SK-N-SH treated with all-trans-retinoic acid at 6 μM for 48 hours (cell line): ENCODE measurements at regions not wholly inside any gene's neighbourhood (a gene's known extent, or its start where the extent isn't known, plus 50 kb on each side); places are given as distances from the start of the nearest gene placed in this dataset.

ENCODE experiments used
- ATAC-seq: fragments of 200-7000 bp; cut with Tn5 transposase; 3 replicates; pipeline ENCODE4 v1.9.1; 2020; ENCODE audit warnings: mild to moderate bottlenecking, moderate library complexity
- ARNTL ChIP-seq: fragments of 450-650 bp; formaldehyde crosslinking; IDR thresholded peaks from 2 replicates; pipeline ENCODE4 v1.5.0; 2020; ENCODE audit warnings: low read depth, mild to moderate bottlenecking, moderate library complexity, borderline replicate concordance
- BACH2 ChIP-seq: fragments of 250-450 bp; sonication (Bioruptor Pico); IDR thresholded peaks from 2 replicates; pipeline ENCODE4 v1.9.0; 2021; ENCODE audit warnings: mild to moderate bottlenecking, borderline replicate concordance
- CSDC2 ChIP-seq: fragments of 250-450 bp; sonication (Bioruptor Pico); IDR thresholded peaks from 2 replicates; pipeline ENCODE4 v1.5.0; 2020; ENCODE audit warnings: mild to moderate bottlenecking, moderate library complexity
- CSRNP3 ChIP-seq: fragments of 250-450 bp; sonication (Bioruptor Pico); IDR thresholded peaks from 2 replicates; pipeline ENCODE4 v1.5.1; 2021; ENCODE audit warnings: mild to moderate bottlenecking, moderate library complexity
- ESRRG ChIP-seq: fragments of 250-450 bp; sonication (Bioruptor Pico); IDR thresholded peaks from 2 replicates; pipeline ENCODE4 v1.6.1; 2021; ENCODE audit warnings: mild to moderate bottlenecking
- GLIS3 ChIP-seq: fragments of 250-450 bp; sonication (Bioruptor Pico); IDR thresholded peaks from 2 replicates; pipeline ENCODE4 v1.5.0; 2020; ENCODE audit warnings: mild to moderate bottlenecking, moderate library complexity
- ISL1 ChIP-seq: fragments of 250-450 bp; sonication (Bioruptor Pico); IDR thresholded peaks from 2 replicates; pipeline ENCODE4 v2.1.2; 2022; ENCODE audit warnings: mild to moderate bottlenecking, moderate library complexity
- OSR1 ChIP-seq: fragments of 250-450 bp; sonication (Bioruptor Pico); IDR thresholded peaks from 2 replicates; pipeline ENCODE4 v1.8.0; 2022; ENCODE audit warnings: moderate library complexity, mild to moderate bottlenecking, inconsistent platforms
- RARB ChIP-seq: fragments of 250-450 bp; sonication (Bioruptor Pico); IDR thresholded peaks from 2 replicates; pipeline ENCODE4 v1.8.0; 2021; ENCODE audit warnings: mild to moderate bottlenecking, moderate library complexity
- SNAI2 ChIP-seq: fragments of 250-450 bp; sonication (Bioruptor Pico); IDR thresholded peaks from 2 replicates; pipeline ENCODE4 v1.5.0; 2020; ENCODE audit warnings: mild to moderate bottlenecking, moderate library complexity
- TCF4 ChIP-seq: fragments of 250-450 bp; sonication (Bioruptor Pico); IDR thresholded peaks from 2 replicates; pipeline ENCODE4 v1.8.0; 2021; ENCODE audit warnings: mild to moderate bottlenecking, moderate library complexity, borderline replicate concordance
- TOX ChIP-seq: fragments of 250-450 bp; sonication (Bioruptor Pico); IDR thresholded peaks from 2 replicates; pipeline ENCODE4 v1.8.0; 2021; ENCODE audit warnings: mild to moderate bottlenecking, moderate library complexity, borderline replicate concordance
- ZC3H10 ChIP-seq: fragments of 250-450 bp; sonication (Bioruptor Pico); IDR thresholded peaks from 2 replicates; pipeline ENCODE4 v1.5.1; 2021; ENCODE audit warnings: mild to moderate bottlenecking, moderate library complexity
- ZFP3 ChIP-seq: fragments of 250-450 bp; sonication (Bioruptor Pico); IDR thresholded peaks from 2 replicates; pipeline ENCODE4 v1.5.0; 2020; ENCODE audit warnings: mild to moderate bottlenecking, moderate library complexity
- ZNF565 ChIP-seq: fragments of 450-650 bp; formaldehyde crosslinking; conservative IDR thresholded peaks from 2 replicates; pipeline ENCODE4 v1.5.0; 2020; ENCODE audit warnings: low read depth, mild to moderate bottlenecking, moderate library complexity
- ZNF70 ChIP-seq: fragments of 450-650 bp; formaldehyde crosslinking; IDR thresholded peaks from 2 replicates; pipeline ENCODE4 v1.5.0; 2020; ENCODE audit warnings: mild to moderate bottlenecking, moderate library complexity
- ZNF8 ChIP-seq: fragments of 450-650 bp; formaldehyde crosslinking; IDR thresholded peaks from 2 replicates; pipeline ENCODE4 v1.5.0; 2020; ENCODE audit warnings: mild to moderate bottlenecking, moderate library complexity
- TF ChIP-seq, protein P1 (sequence below): fragments of 250-450 bp; sonication (Bioruptor Pico); IDR thresholded peaks from 2 replicates; pipeline ENCODE4 v1.8.0; 2021; ENCODE audit warnings: low read depth, mild to moderate bottlenecking, moderate library complexity, borderline replicate concordance
- TF ChIP-seq, protein P2 (sequence below): fragments of 250-450 bp; sonication (Bioruptor Pico); IDR thresholded peaks from 2 replicates; pipeline ENCODE4 v1.5.1; 2020; ENCODE audit warnings: low read depth, mild to moderate bottlenecking, moderate library complexity
- TF ChIP-seq, protein P3 (sequence below): fragments of 250-450 bp; sonication (Bioruptor Pico); IDR thresholded peaks from 2 replicates; pipeline ENCODE4 v1.5.0; 2020; ENCODE audit warnings: mild to moderate bottlenecking, moderate library complexity
- TF ChIP-seq, protein P4 (sequence below): fragments of 250-450 bp; sonication (Bioruptor Pico); IDR thresholded peaks from 2 replicates; pipeline ENCODE4 v1.8.0; 2020; ENCODE audit warnings: mild to moderate bottlenecking, moderate library complexity, borderline replicate concordance

- TF ChIP-seq TCF4 (CRISPR knock-in tag), result no peak
- TF ChIP-seq, all 23 proteins: peak for 0
- no peak for ATAC-seq
These were observed 1738.0 kb upstream of the SEL1L start for GRCh38 chr14:83271663-83272062.

DNA sequence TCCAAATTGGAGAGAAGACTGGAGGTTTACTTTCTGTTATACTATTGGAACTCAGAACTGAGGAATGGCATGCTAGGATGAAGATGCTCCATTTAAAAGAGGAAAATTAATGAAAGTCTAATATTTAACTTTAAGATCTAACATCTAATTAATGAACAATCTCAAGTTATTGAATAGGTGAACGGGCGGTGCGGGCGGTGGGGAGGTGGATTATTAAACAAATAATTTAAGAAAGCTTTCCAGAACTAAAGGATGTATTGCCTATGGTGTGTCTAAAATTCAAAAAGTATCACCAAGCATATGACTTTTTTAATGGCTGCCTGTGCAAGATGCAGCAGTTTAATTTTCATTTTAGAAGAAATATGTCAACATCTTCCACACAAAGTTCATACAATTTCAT lies 1747.1 kb upstream of the SEL1L start:
- ATAC-seq, result no peak
- TF ChIP-seq ISL1 (CRISPR knock-in tag), result no peak
- TF ChIP-seq ZFP3, result no peak
- no peak for TF ChIP-seq BACH2
- TF ChIP-seq, protein P1, sequence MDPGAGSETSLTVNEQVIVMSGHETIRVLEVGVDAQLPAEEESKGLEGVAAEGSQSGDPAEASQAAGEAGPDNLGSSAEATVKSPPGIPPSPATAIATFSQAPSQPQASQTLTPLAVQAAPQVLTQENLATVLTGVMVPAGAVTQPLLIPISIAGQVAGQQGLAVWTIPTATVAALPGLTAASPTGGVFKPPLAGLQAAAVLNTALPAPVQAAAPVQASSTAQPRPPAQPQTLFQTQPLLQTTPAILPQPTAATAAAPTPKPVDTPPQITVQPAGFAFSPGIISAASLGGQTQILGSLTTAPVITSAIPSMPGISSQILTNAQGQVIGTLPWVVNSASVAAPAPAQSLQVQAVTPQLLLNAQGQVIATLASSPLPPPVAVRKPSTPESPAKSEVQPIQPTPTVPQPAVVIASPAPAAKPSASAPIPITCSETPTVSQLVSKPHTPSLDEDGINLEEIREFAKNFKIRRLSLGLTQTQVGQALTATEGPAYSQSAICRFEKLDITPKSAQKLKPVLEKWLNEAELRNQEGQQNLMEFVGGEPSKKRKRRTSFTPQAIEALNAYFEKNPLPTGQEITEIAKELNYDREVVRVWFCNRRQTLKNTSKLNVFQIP, result no peak

GRCh38 chr14:83282706-83283105 lies 1749.1 kb upstream of the SEL1L start:
- TF ChIP-seq ESRRG (CRISPR knock-in tag), result no peak
- no peak for TF ChIP-seq ARNTL
- TF ChIP-seq ZNF70 (CRISPR knock-in tag), result no peak
- TF ChIP-seq ZNF565, result no peak
- TF ChIP-seq OSR1, result no peak
- TF ChIP-seq, protein P2, sequence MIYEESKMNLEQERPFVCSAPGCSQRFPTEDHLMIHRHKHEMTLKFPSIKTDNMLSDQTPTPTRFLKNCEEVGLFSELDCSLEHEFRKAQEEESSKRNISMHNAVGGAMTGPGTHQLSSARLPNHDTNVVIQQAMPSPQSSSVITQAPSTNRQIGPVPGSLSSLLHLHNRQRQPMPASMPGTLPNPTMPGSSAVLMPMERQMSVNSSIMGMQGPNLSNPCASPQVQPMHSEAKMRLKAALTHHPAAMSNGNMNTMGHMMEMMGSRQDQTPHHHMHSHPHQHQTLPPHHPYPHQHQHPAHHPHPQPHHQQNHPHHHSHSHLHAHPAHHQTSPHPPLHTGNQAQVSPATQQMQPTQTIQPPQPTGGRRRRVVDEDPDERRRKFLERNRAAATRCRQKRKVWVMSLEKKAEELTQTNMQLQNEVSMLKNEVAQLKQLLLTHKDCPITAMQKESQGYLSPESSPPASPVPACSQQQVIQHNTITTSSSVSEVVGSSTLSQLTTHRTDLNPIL (CRISPR knock-in tag), result no peak
- TF ChIP-seq RARB (CRISPR knock-in tag), result no peak
- TF ChIP-seq ZC3H10 (CRISPR knock-in tag), result no peak
- TF ChIP-seq TOX, result no peak
- TF ChIP-seq, protein P1, result no peak
- TF ChIP-seq ZFP3, result no peak
- TF ChIP-seq, protein P3, sequence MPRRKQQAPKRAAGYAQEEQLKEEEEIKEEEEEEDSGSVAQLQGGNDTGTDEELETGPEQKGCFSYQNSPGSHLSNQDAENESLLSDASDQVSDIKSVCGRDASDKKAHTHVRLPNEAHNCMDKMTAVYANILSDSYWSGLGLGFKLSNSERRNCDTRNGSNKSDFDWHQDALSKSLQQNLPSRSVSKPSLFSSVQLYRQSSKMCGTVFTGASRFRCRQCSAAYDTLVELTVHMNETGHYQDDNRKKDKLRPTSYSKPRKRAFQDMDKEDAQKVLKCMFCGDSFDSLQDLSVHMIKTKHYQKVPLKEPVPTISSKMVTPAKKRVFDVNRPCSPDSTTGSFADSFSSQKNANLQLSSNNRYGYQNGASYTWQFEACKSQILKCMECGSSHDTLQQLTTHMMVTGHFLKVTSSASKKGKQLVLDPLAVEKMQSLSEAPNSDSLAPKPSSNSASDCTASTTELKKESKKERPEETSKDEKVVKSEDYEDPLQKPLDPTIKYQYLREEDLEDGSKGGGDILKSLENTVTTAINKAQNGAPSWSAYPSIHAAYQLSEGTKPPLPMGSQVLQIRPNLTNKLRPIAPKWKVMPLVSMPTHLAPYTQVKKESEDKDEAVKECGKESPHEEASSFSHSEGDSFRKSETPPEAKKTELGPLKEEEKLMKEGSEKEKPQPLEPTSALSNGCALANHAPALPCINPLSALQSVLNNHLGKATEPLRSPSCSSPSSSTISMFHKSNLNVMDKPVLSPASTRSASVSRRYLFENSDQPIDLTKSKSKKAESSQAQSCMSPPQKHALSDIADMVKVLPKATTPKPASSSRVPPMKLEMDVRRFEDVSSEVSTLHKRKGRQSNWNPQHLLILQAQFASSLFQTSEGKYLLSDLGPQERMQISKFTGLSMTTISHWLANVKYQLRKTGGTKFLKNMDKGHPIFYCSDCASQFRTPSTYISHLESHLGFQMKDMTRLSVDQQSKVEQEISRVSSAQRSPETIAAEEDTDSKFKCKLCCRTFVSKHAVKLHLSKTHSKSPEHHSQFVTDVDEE (CRISPR knock-in tag), result no peak
- no peak for TF ChIP-seq SNAI2 (CRISPR knock-in tag)
- no peak for TF ChIP-seq CSRNP3 (CRISPR knock-in tag)
- no peak for TF ChIP-seq ZNF8 (CRISPR knock-in tag)
- no peak for TF ChIP-seq CSDC2 (CRISPR knock-in tag)
- TF ChIP-seq, protein P4, sequence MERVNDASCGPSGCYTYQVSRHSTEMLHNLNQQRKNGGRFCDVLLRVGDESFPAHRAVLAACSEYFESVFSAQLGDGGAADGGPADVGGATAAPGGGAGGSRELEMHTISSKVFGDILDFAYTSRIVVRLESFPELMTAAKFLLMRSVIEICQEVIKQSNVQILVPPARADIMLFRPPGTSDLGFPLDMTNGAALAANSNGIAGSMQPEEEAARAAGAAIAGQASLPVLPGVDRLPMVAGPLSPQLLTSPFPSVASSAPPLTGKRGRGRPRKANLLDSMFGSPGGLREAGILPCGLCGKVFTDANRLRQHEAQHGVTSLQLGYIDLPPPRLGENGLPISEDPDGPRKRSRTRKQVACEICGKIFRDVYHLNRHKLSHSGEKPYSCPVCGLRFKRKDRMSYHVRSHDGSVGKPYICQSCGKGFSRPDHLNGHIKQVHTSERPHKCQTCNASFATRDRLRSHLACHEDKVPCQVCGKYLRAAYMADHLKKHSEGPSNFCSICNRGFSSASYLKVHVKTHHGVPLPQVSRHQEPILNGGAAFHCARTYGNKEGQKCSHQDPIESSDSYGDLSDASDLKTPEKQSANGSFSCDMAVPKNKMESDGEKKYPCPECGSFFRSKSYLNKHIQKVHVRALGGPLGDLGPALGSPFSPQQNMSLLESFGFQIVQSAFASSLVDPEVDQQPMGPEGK (CRISPR knock-in tag), result no peak
- no peak for TF ChIP-seq ISL1 (CRISPR knock-in tag)
- TF ChIP-seq BACH2, result no peak
- TF ChIP-seq GLIS3 (CRISPR knock-in tag), result no peak

More at GRCh38 chr14:83282706-83283105, 1749.1 kb upstream of the SEL1L start:
- ATAC-seq, result no peak
